DMS53 (cell line): ENCODE measurements at regions not wholly inside any gene's neighbourhood (a gene's known extent, or its start where the extent isn't known, plus 50 kb on each side); places are given as distances from the start of the nearest gene placed in this dataset.
"Not testable (repeated sequence)": the region's sequence is repeated elsewhere in the genome, so short reads cannot be mapped to it uniquely, and the experiment has no call there.

Experiments
- DNase-seq: peaks from one replicate; lab custom pipeline; 2025; lab: John Stamatoyannopoulos, UW

DNA sequence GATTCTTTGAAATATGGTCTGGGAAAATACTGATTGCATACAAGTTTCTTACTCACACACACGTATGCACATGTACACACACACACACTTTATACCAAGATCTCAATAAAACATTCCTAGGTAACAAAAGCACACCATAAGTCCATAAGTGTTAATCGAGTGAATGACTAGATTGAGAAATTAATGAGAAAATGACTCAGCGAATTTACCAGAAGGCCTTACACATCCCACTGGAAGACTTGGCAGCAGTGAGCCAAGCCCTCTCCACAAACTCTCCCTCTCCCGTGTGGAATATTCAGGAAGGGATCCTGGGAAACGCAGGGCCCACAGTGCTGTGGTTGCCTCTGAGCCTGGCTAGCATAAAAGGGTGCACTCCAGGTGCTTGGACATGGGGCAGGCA lies 227.2 kb downstream of the LY86 start:
- DNase-seq: no peak

DNA sequence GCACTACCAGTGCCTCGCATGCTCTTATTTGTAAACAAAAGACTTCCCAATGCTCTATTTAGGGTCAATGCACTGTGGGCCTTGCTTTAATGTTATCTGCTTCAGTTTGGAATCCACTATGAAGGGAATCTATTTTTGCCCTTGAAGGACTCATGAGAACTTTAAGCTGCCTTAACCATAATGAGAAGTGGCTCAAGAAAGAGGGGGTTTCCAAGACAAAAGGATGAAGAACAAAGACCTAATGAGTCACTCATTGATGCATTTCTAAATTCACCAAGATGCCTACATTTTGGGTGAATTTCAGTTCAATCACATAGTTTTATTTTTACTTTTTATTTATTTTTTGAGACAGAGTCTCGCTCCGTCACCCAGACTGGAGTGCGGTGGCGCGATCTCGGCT lies 228.2 kb downstream of the LY86 start:
- no peak for DNase-seq

DNA sequence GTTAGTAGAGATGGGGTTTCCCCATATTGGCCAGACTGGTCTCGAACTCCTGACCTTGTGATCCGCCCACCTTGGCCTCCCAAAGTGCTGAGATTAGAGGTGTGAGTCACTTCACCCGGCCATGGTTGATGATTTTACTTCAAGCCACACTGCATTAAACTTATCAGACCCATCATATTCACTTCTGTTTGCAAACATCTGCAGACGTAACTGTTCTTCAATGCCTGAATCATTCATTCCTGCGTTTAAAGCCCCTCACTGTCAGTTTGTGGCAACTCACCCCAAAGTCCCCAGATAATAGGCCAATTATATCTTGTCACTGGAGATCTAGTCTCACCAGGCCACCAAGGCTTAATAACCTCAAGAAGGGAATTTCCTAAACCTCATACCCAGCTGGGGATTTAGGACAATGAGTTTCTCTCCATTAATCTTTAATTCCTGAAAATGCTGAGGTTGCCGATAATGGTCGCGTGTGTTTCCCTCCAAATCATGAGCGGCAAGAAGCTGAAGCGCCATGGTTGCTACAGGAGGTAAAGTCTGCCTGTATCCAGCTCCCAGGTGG lies 229.6 kb downstream of the LY86 start:
- DNase-seq: no peak

DNA sequence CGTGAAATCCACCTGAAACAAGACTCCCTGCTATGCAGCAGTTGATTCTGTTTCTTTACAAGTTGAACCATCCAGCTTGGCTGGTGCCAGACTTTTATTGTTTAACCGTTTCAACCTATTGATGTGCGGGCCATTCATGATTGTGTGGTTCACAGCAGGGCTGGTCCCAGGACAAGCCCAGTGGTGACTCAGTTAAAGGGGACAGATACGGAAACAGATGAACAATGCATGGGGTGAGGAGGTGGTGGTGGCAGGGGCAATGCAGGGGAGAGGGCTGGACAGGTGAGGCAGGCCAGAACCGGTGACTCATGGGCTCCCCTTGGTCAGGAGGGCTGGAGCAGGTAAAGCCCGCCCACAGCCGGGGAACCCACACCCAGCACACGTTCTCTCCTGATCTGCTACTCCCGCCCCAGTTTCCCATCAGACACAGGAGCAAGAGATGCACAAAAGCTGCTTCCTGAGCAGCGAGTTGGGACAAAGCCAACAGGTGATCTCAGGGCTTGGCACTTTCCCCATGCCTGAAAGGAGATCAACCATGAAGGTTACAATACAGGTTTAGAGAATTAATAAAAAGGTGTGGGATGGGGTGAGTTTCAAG lies 232.2 kb downstream of the LY86 start:
- DNase-seq: peak; percentile 95

DNA sequence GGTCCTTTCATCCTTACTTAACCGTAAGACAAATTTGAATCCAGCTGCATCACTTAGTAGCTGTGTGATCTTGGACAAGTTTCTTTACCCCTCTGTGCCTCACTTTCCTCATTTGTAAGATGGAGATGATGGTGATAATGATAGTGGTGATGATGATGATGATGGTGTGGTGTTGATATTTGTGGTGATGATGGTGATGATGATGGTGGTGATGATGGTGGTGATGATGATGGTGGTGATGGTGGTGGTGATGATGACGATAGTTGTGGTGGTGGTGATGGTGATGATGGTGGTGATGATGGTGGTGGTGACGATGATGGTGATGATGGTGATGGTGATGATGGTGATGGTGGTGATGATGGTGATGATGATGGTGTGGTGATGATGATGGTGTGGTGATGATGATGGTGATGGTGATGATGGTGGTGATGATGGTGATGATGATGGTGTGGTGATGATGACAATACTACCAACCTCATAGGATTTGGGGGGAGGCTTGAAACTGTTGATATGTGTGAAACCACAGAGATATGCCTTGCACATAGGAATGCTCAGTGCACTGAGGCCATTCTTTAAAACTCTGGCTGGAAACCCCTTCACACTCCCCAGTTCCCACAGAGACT lies 233.2 kb downstream of the LY86 start:
- no peak for DNase-seq

DNA sequence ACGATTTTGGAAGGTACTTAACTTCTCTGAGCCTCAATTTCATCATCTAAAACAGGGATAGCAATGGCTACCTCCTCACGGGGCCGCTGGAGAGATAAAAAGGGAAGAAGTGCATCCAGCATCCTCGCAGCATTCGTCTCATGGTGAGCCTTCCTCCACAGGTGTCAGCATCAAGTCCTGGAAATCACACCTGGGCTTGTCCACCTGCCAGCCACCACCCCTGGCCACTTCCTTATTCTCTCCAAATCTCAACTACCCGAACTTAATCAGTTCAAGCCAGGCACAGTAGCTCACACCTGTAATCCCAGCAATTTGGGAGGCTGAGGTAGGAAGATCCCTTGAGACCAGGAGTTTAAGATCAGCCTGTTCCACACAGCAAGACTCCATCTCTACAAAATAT lies 234.5 kb downstream of the LY86 start:
- DNase-seq: no peak

GRCh38 chr6:6823568-6824224 lies 235.2 kb downstream of the LY86 start:
- DNase-seq: no peak

- no peak for DNase-seq
Measured at GRCh38 chr6:6824381-6824780, 235.9 kb downstream of the LY86 start.

- peak; percentile 84 for DNase-seq
Measured at GRCh38 chr6:6825193-6825784, 236.8 kb downstream of the LY86 start.

DNA sequence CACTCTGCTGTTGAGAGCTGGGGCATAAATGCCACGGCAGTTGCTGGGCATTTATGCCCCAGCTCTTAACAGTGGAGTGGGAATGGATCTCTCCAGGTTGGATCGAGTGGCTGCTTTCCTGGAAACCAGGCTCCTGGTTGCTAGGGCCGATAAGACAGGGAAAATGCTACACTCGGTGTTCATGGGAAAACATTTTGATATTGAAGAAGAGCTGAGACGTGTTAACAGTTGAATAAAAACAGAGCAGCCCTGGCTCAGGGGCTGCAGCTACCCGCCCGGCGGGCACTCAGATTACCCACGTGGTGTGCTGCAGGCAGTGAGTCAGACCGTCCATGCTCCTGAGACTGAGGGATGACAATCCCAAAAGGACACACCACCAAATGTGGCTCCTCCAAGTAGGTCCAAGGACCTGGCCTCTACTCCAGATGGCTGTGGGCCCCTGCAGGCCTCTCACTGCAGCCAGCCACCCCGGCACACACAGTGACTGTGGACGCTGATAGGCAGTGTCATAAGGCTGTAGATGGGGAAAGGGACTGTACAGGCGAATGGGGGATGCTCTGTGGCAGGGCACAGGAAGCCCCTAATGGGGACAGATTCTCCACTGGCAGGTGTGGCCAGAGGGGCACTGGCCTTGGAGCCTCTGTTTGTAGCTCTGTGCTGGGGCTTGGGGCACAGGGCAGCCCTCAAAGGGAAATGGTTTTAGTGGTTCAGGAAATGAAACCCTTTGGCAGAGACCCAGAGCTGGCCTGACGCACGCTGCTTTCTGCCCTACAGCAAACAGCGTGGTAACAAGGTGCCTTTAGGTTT lies 237.8 kb downstream of the LY86 start:
- DNase-seq: peak; percentile 66

DNA sequence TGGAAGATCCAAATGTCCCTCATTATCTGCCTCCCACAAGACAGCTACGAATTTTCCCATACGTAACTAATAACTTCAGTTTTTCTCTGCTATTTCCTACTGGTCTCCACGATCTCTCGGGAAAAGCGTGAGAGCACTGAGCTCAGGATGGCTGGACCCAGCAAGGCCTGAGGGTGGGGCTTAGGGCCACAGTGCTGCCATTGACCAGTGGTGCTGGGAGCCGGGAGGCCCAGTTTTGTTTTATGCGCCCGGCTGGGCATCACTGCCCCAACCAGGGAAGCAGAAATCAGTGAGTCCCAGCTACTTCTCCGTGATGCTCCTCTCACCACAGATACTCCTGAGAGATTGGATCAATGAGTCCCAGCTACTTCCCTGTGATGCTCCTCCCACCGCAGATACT lies 238.4 kb downstream of the LY86 start:
- DNase-seq: no peak

DNA sequence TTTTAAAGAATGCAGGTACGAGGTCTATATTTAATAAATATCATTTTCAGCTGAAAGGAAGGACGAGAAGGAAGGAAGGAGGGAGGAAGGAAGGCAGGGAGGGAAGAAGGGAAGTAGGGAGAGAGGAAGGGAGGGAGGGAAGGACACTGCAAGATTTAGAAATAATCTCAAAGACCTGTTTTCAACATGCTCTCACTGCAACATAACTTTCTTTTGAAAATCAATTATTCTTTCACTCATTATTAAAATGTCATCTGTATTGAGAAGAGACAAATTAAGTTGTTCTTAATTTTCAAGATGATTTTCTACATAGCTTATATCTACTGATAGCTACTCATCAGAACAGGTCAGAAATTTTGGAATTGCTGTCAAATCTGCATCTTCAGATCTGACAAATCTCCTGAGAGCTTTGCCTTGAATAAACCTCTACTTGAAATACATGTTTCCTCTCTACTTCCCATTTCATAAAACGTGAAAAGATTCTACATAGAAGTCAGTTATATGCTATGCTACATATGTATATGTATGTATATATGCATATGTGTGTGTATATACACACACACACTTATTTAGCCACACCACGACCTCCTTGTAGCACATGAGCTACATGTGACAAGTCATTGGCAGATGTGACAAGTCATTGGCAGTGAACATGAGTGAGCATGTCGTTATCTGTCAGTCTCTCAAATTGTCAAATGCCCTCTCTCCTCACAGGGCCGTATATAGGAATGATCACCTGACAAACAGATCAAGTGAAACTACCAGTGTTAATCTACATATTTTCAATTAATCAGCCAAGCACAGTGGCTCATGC lies 241.6 kb downstream of the LY86 start:
- no peak for DNase-seq

DNA sequence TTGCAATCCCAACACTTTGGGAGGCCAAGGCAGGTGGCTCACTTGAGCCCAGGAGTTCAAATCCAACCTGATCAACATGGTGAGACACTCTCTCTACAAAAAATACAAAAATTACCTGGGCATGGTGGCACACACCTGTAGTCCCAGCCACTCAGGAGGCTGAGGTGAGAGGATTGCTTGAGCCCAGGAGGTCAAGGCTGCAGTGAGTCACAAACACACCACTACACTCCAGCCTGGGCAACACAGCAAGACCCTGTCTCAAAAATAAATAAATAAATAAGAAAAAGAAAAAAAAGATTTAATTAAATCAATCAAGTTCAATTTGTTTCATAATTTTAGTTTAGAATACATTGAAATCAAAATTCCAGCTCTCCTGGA lies 242.2 kb downstream of the LY86 start:
- not testable (repeated sequence) for DNase-seq

- no peak for DNase-seq
Measured at GRCh38 chr6:6832439-6832838, 243.9 kb downstream of the LY86 start.

DNA sequence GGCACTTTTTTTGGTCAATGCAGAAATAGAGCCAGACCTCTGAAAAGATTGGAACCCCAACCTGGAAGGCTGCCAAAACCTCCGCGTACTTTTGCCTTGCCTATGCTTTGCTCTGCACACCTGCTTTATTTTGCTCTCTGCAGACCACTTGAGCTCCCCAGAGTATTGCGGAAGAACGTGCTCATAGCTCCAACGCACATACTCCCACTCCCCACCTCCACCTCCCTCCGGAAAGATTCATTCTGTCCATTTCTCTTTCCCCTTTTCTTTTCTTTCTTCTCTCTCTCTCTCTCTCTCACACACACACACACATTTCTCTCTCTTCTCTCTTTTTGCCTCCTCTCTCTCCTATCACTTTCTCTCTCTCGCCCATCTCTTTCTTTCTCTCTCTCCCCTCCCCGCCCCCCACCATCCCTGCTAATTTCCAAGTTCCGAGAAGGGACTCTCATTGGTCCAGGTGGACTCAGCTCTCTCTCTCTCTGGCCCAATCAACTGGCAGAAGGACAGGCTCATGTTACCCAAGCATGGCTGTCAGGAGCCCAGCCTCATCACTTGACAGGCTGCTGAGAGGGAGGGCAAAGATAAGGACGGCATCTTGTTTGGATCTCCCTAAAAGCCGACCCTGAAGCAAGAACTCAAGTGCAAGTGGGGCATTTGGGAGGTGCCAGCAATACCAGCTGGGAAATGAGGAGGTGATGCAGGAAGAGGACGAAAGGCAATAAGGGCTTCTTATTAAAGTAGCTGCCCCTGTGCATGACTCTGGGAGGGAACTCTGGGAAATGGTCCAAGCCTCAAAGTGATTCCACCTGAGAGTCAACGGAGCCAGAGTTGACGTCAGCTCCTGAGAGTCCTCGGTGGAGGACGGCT lies 246.1 kb downstream of the LY86 start:
- peak; percentile 95 for DNase-seq

- DNase-seq: no peak
Measured at GRCh38 chr6:6835223-6835503, 246.6 kb downstream of the LY86 start.

DNA sequence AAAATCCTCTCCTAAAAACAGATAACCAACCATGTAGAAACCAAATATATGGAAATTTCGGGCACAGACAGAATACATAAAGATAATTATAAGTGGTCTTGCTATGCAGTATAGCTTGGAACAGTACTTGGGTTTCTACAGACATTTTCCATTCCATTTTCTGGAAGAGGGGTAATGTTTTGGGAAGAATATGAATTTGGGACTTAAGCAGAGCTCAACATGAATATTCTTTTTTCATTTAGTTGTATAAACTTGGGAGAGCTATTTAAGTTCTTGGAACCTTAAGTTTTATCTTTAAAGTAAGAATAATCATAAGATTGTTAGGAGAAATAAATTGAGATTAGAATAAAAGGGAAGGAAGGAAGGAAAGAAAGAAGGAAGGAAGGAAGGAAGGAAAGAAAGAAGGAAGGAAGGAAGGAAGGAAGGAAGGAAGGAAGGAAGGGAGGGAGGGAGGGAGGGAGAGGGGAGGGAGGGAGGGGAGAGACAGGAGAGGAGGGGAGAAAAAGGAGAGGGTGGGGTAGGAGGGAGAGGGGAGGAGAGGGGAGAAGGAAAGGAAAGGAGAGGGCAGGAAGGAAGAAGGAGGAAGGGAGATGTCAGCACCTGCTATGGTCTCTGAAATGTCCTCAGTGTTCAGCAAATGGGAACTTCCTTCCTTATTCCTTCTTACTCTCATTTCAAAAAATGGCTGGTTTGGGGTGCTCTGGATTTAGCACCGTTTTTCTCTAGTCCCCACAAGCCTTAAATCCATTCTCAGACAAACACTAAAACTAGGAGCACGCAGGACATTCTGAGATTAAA lies 248.3 kb downstream of the LY86 start:
- no peak for DNase-seq

- no peak for DNase-seq
Measured at GRCh38 chr6:6837541-6838080, 249.1 kb downstream of the LY86 start.

- no peak for DNase-seq
Measured at GRCh38 chr6:6840831-6841291, 252.3 kb downstream of the LY86 start.
